Muscle of arm (tissue), 1 donor: ENCODE measurements at regions not wholly inside any gene's neighbourhood (a gene's known extent, or its start where the extent isn't known, plus 50 kb on each side); places are given as distances from the start of the nearest gene placed in this dataset.

Experiments
- DNase-seq: peaks from one replicate; pipeline ENCODE4 v3.0.0-alpha.2; 2013

DNA sequence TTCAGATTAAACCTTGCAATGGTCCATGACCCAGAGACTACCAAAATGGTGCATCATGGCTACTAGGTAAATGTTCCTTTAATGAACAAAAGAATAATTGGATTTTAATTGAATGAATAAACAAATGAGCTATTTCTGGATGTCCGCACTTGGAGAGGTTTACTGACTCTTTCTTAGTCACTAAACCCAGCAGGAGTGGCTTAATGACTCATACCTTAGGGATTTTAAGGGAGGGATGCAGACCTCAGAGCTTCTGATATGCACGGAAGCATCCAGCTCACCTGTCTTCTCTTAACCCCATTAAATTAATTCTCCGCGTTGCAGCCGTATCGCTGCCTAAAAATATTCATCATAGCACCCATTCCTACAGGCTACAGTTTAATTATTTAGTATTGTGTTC is 970.0 kb upstream of the SLC35B3 start:
- no peak for DNase-seq

DNA sequence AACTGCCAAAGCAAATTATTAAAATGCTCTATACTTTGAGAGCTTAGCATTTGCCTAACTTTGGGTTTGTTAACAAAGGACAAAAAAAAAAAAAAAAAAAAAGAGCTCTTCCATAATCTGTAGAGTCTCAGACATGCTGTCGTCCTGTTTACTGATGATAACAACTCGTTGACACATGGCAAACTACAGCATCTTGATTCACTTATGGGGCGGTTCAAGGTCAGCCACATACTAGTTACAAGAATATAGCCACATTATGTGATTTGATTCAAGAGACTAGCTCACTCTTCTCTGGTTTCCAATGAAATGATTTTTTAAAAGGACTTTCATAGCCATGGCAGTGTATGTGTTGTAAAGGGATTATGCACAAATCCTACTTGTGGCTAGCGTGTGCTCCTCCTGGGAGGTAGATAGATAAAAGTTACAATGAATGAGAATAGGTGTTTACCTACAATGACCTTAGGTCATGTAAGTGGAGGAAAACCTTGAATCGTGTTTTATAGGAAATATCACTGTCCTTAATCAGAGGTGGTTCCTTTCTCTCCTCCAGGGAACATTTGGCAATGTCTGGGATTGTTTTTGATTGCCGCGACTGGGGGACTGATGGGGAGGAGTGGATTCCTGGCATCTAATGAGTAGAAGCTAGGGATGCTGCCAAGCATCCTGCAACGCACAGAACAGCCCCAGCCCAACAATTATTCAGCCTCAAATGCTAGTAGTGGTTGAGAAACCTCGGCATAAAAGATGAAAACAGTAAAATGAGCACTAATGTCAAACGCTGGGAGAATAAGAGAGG is 969.2 kb upstream of the SLC35B3 start:
- no peak for DNase-seq

DNA sequence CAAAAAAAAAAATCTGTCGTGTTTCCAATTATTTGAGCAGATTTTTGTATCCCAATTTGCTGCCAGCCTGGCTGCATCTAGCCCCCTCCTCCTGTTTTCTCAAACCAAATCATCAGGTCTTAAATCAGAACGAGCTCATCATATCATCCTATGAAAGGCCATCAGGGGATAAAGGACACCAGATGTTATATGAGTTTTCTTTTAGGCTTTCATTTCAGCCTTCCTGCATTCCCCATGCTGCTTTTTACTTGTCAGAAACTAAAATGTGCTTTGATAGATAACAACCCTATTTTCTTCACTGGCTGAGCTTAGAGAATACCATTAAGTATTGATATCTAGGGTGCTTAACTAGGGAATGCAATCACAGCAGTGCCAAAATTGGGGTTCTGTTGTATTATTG is 968.4 kb upstream of the SLC35B3 start:
- no peak for DNase-seq

DNA sequence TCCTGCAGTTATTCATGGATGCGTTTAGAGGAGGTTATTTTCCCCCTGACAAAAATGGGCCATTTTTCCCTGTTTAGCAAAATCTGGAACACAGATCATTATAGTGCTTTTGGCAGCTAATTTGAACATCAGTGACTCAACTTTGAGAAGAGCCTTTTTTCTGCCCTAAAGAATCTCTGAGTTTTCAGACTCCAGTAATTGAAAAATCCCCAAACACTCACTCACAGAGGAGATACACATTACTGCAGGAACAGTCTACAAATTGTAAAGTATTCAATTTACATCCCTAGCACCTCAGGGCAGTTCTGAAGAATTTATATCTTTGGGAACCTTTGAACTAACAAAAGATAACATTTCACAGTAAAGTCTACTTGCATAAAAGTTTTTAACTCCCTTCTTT is 966.6 kb upstream of the SLC35B3 start:
- no peak for DNase-seq

DNA sequence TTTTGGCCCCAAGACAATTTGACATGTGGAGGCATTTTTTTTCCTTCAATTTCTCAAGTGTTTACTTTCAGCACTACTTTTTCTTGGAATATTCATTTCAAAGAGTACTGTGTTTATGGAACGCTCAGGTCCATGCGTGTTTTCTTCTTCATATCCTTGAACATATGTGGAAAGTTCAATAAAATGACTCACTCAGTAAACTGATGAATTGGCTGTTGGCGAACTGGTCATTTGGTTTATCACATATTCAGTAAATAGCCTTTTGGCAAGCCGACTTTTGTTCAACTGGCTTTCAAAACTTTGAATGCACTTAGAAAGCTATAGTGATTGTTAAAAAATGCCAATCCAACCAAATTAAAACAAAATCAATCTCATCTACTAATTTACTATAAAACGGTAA is 964.6 kb upstream of the SLC35B3 start:
- no peak for DNase-seq

DNA sequence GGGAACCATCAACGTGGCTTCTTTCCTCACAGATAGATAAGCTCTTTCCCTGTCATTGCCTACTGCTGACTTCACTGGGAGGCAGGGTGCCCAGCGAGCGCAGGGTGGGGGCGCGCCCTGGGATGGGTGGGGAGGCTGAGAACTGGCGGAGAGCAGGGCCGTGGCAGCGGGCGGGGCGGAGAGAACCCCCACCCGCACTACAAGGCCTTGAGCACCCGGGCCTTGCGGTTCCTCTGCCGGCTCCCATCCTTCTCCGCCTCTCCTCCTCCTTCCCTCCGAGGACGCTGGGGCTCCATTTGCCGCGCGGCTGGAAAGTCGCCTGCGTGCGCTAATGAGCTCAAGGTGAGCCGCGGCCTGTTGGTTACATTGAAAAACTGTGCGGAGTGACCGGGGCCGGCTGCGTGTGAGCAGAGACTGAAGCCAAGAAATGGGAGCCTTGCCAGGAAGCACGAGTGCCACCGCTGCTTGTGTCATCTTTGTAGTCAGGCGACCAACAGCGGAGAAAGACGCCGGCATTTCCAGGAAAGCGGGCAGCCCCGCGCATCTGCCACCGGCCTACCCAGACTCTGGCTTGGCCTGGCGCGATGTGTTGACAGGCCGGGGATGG is 963.5 kb upstream of the SLC35B3 start:
- DNase-seq, result no peak

DNA sequence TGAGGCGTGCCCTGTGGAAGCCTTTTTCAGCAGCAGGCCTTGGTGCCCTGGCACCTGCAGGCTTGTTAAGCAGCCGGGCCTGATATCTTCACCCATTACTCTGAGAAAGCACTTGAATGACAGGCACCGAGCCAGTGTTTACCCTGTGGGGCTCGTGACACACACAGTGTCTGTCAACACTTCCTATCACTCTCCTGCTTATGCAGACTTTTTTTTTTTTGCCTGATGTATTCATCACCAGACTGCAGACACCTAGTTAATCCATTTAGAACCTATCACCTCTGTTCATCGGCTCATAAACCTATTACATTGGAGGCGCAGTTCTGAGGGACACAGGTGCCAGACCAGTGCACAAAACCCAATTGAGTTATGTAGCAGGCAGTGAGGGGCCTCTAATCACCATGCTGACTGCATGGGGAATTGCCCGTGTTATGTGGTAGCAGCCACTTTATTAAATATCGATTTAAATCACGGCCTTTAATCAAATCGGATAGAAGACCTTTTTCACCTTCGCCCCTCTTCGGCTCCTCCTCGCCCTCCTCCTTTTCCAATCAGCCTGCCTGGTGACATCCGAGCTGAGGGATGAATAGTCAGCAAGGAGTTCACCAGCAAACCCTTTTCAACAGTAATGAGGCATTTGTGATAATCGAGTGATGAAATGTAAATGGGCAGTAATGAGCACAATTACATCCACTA is 962.9 kb upstream of the SLC35B3 start:
- no peak for DNase-seq

DNA sequence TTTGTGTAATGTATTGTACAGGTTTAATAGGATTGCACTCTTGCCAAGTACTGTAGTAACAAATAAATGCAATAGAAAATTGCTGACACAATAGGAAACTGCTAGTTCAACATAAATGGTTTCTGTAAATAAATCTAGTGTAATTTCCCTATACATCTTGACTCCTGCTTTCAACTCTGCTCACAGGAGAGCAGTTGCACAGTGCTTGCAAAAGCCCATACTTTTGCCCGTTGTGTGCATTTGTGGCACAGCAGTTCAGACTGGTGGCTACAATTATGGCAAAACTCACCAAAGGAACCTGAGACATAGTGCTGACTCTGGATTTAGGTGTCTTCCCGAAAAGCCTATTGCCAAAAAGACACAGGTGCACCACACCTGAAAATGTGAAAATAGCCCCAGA is 953.3 kb upstream of the SLC35B3 start:
- DNase-seq, result no peak

DNA sequence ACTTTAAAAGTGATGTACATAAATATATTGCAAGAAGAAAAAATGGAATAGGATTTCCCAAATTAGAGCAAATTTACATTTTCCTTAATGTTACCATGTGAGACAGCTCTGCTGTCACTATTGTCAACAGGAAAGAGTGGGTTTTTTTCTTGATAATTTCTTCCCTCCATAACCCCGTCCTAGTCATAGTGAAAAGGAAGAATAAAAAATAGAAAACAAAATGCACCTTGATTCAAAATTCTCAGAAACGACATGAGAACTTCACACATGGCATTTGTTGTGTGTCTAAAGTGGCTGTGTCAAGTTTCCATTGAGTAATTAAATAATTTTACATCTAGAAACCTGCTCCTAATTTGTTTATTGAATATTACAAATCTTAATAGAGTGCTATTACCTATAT is 945.2 kb upstream of the SLC35B3 start:
- DNase-seq, result no peak

DNA sequence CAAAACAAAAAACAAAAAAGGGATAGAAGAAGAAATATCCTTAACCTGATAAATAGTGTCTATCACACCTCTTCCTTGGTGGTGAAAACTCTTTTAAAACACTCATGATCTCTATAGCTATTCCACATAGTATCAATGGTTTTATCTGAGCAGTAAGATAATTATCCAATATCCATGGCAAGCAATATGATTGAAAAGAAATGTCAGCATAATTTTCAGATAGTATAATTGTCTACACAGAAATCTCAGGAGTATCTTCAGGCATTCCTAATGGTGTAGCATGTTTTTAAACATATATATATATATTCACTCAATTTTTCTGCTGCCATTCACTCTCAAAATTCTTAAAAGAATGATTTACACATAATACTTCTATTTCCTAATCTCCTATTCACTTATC is 938.0 kb upstream of the SLC35B3 start:
- DNase-seq, result no peak

DNA sequence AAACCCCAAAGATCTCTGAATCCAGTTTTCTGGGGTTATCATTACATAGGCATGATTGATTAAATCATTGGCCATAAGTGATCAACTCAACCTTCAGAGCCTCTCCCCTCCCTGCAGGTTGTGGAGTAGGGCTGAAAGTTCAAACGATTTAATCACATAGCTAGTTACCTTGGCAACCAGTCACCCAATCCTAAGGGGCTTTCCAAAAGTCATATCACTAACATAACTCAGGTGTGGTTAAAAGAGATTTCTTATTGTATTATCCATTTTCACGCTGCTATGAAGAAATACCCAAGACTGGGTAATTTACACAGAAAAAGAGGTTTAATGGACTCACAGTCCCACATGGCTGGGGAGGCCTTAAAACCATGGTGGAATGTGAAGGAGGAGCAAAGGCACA is 935.1 kb upstream of the SLC35B3 start:
- DNase-seq, result no peak

DNA sequence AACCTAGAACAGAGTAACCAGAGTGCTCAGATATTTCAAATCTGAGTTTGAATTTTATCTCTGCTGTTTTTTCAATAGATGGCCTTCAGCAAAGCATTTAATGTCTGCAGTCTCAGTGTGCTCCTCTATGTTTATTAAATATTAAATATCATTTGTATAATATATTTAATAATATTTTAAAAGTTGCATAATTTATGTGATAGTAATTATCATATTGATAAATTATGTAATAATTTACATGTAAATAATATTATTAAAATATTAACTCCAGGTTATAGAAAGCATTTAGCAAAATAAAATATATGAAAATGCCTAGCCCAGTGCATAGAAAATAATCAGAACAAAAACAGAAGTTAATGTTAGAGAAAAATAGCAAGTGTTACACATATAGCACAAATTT is 930.0 kb upstream of the SLC35B3 start:
- no peak for DNase-seq

DNA sequence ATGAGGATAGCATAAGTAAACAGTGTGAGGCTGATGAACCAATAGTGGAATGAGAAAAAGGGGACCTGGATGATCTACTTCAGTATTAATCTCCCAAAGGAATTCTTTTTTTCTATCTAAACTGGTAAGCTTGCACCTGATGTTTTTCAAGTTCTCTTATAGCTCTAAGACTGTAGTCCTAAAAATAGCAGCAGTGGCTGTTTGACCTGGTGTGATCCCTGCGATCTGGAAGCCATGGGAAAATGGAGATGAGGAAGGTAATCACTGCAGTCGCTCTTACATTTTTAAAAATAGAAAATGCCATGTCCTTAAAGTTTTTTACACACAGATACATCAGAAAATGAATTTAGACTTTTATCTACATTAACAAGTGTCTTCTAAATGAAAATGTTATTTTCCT is 926.4 kb upstream of the SLC35B3 start:
- DNase-seq, result no peak

DNA sequence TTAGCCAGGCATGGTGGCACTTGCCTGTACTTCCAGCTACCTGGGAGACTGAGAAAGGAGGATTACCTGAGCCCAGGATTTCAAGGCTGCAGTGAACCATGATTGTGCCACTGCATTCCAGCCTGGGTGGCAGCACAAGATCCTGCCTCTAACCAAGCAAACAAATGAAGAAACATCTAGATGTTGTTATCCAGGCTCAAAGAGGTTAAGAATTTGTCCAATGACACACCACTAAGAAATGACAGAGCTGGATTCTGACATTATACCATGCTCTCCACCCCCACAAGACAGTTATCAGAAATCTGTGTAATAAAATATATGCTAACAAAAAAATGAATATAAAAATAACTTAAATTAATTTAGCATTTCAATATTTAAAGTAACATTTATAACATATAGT is 925.5 kb upstream of the SLC35B3 start:
- no peak for DNase-seq

DNA sequence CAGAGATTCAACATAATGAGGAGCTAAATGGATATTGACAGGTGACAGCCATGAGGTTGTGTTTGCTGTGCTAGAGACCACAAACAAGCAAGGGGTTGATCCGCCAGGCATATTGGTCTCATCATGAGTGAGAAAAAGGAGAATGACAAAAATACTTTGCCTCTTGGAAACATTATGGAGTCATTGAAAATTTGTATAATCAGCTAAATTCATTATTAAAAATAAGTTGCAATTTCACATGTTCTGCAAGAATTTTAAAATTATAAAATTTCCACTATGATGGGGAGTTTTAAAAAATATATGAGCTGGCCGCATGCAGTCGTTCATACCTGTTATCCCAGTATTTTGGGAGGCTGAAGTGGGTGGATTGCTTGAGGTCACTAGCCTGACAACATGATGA is 912.3 kb upstream of the SLC35B3 start:
- DNase-seq, result no peak

DNA sequence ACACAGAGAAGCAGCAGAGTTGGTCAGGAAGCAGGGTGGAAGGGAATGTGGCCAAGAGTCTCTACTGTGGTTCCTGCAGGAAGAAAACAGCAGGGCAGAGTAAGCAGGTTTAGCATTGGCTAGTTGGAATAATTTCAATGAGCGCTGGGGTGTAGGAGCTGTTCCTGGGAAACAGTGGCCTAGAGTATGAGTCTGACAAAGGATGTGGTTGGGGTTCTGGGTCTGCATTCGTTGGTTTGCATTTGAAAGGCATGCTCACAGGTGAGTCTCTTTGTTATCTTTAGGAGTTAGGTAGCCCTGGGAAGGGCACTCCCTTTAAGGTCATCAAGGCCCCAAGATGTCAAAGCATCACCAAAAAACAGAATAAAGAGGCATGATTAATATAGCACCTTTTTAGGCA is 911.6 kb upstream of the SLC35B3 start:
- DNase-seq, result no peak

DNA sequence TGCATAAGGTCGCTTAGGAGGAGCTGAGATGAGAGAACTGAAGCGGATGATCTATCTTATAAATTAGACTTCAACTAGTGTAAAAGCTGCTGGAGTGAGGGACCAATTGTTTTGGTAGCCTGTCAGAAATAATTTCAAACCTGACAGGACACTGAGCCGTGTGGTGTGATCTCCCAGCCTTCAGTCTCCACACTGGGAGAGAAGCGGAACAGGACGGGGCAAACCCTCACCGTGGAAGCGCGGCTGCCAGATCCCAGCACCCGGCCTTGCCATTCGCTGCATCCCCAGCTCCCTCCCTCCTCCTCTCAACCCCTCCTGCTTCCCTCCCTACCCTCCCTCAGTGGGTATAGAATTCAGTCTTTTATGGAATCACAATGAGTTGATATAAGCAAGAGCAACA is 900.1 kb upstream of the SLC35B3 start:
- DNase-seq, result no peak

DNA sequence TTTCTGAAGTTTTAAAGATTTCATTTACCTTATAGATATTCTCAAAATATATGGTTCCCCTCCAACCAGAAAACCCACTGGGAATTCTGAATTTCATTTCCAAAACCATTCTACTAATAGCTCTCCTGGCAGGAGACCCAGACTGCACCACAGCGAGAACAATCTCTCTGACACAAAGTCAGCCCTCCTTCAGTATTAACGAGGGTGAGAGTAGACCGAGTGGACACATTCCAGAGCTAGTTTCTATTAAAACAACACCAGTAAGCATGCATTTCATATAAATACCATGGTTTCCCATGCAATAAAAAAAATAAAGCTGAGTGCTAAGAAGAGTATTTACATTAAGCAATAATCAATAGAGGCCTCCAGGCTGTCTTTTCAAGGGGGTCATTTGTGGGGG is 899.6 kb upstream of the SLC35B3 start:
- DNase-seq, result no peak

DNA sequence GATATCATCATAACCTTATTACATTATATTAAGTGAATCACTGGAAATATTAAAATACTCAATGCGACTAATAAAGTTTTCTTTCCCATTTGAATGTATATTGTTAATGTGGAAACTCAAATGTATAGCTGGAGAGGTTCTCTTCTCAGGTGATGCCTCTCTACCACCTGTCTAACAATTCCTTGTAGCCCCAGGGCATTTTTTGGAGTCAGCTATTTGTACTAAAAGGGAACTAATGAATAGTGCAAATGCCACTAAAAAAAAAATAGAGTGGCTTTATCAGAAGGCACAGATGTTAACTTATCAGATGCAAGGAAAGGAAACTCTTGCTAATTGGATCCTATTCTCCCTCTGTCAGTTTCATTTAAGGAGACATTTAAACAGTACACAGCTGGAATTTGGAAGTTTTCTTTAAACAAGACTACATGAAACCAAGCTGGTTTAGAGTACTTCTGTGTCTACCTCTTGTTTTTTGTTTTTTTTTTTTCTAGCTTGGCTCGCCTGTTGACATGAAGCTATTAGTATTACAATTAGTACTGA is 897.0 kb upstream of the SLC35B3 start:
- no peak for DNase-seq

DNA sequence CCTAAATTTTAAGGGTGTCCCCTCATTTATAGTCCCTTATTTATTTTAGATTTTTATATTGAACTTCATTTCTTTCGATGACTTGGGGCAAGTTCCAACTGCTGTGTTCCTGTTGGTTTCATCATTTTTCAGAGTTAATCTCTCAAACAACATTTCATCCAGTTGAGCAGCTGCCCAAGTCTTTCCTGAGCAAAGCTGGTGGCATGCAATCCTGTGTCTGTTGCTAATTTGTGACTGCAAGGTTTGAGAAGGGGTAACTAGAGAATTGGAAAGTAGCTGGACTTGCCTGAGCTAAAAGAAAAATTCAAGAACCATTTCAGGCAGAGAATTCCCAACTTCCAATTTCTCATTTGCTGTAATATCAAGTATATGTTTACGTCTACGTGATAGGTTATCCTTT is 881.5 kb upstream of the SLC35B3 start:
- DNase-seq, result no peak

DNA sequence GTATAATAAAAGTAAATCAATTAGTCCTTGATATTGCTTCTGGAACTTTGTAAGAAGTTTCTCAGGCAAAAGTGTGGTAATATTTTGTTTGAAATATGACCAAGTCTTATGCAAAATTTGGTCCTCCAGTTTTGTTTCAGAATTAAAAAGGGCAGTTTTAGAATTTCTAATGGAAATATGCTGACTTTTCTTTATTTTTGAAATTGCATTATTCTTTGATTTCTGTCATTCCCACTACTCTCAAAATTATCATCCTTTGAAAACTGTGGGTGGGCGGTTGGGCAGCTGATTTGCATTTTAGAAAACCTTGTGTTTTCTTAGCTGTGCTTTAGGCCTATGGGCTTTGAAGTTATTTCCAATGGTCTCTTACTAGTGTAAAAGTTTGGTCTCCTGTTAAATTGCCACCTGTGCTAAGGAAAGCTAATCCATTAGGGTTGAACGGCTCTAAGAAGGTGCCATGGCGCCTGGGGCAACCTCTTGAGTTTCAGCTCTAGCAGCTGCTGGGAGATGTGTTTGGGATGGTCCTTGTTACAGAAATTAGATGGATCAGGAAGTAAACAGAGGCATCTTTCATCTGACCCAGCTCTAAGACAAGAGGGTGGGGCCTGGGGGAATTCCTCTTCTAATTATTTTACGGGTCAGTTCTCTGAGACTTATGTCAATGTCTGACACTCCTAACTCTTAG is 880.8 kb upstream of the SLC35B3 start:
- no peak for DNase-seq

DNA sequence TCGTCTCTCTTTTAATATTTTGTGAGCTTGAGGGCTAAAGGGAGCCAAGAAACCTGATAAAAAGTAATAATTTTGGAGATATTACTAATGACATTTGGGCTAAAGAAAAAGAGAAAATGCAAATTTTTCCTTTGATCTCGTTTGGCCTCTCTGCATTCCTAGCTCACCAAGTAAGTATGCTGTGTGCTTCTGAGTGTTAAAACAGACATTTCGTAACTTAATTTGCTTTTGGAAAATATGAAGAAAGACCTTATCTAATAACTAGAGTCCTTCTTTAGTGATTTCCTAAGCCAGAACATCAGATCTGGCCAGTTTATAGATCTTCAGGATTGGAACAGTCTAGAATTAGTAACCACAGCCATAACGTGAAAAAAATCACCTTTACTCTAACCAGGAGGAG is 872.9 kb upstream of the SLC35B3 start:
- DNase-seq, result no peak

DNA sequence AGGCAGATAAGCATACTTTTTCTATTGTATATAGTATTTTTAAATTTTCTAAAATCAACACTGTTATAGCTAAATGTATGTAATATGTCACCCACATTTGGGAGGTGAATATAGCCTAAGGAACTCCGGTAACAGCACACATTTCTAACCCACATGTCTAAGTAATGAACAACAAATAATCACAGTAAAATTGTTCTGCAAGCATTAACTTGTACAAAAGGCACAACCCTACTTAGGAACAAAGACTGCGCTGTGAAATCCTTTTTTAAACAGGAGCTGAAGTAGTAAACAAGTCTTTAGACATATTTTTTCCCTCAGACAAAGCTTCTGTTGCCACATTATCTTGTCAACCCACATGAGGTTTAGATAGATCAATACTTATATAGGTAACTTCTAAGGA is 872.4 kb upstream of the SLC35B3 start:
- DNase-seq, result no peak
